Activated T-helper 1 cell treated with anti-CD3 and anti-CD28 coated beads, Interleukin-2, amount 50 U/mL, for 16 hours (primary cell): ENCODE measurements at regions not wholly inside any gene's neighbourhood (a gene's known extent, or its start where the extent isn't known, plus 50 kb on each side); places are given as distances from the start of the nearest gene placed in this dataset.
"Not testable (repeated sequence)": the region's sequence is repeated elsewhere in the genome, so short reads cannot be mapped to it uniquely, and the experiment has no call there.

Source experiments
- DNase-seq, 2 donors: peaks; one replicate each; pipeline ENCODE4 v3.0.0-alpha.2; 2020; ENCODE audit warnings: low read depth in 1 of 2, low spot score in 1 of 2

GRCh38 chr10:113487154-113487553 lies 65.7 kb upstream of the HABP2 start:
- no peak for DNase-seq

- DNase-seq = no peak
Measured at GRCh38 chr10:113488186-113488585, 64.7 kb upstream of the HABP2 start.

- DNase-seq = not testable (repeated sequence)
Measured at GRCh38 chr10:113489522-113489921, 63.3 kb upstream of the HABP2 start.

- no peak for DNase-seq
Measured at GRCh38 chr10:113491967-113492565, 60.8 kb upstream of the HABP2 start.

GRCh38 chr10:113493195-113493594 lies 59.7 kb upstream of the HABP2 start:
- DNase-seq = no peak

- no peak for DNase-seq
Measured at GRCh38 chr10:113493882-113494301, 59.0 kb upstream of the HABP2 start.

GRCh38 chr10:113494761-113495160 lies 58.1 kb upstream of the HABP2 start:
- no peak for DNase-seq

- no peak for DNase-seq
Measured at GRCh38 chr10:113495553-113495952, 57.3 kb upstream of the HABP2 start.

GRCh38 chr10:113496111-113497109 lies 56.4 kb upstream of the HABP2 start:
- no peak for DNase-seq

- no peak for DNase-seq
Measured at GRCh38 chr10:113497198-113497597, 55.7 kb upstream of the HABP2 start.

- no peak for DNase-seq
Measured at GRCh38 chr10:113498997-113499396, 53.9 kb upstream of the HABP2 start.

GRCh38 chr10:113499806-113500205 lies 53.0 kb upstream of the HABP2 start:
- DNase-seq = no peak

GRCh38 chr10:113501031-113501430 lies 51.8 kb upstream of the HABP2 start:
- not testable (repeated sequence) for DNase-seq
